Globus pallidus (tissue), 1 donor: ENCODE measurements at regions not wholly inside any gene's neighbourhood (a gene's known extent, or its start where the extent isn't known, plus 50 kb on each side); places are given as distances from the start of the nearest gene placed in this dataset.

ENCODE experiments used
- DNase-seq: peaks from one replicate; pipeline ENCODE4 v3.0.0-alpha.2; 2015; ENCODE audit warnings: low spot score

- DNase-seq = no peak
Observed at GRCh38 chr1:88376421-88376820, 307.7 kb upstream of the PKN2 start.

GRCh38 chr1:88378560-88378959, 305.5 kb upstream of the PKN2 start:
- DNase-seq = no peak

- peak; percentile 24 for DNase-seq
Observed at GRCh38 chr1:88394958-88395357, 289.1 kb upstream of the PKN2 start.

GRCh38 chr1:88398338-88398737, 285.7 kb upstream of the PKN2 start:
- DNase-seq = no peak

GRCh38 chr1:88399690-88400089, 284.4 kb upstream of the PKN2 start:
- no peak for DNase-seq

GRCh38 chr1:88401313-88401712, 282.8 kb upstream of the PKN2 start:
- DNase-seq = no peak

- DNase-seq = no peak
Observed at GRCh38 chr1:88404582-88404981, 279.5 kb upstream of the PKN2 start.

- no peak for DNase-seq
Observed at GRCh38 chr1:88407248-88407647, 276.8 kb upstream of the PKN2 start.

GRCh38 chr1:88421997-88422396, 262.1 kb upstream of the PKN2 start:
- DNase-seq = no peak

- no peak for DNase-seq
Observed at GRCh38 chr1:88433556-88433955, 250.5 kb upstream of the PKN2 start.

GRCh38 chr1:88434836-88435235, 249.2 kb upstream of the PKN2 start:
- no peak for DNase-seq

GRCh38 chr1:88441022-88441421, 243.1 kb upstream of the PKN2 start:
- no peak for DNase-seq

GRCh38 chr1:88451856-88452255, 232.2 kb upstream of the PKN2 start:
- peak; percentile 93 for DNase-seq

- DNase-seq = no peak
Observed at GRCh38 chr1:88453295-88453694, 230.8 kb upstream of the PKN2 start.

- no peak for DNase-seq
Observed at GRCh38 chr1:88454781-88455180, 229.3 kb upstream of the PKN2 start.

GRCh38 chr1:88455621-88456256, 228.3 kb upstream of the PKN2 start:
- DNase-seq = no peak

GRCh38 chr1:88457197-88457596, 226.9 kb upstream of the PKN2 start:
- DNase-seq = no peak

- DNase-seq = no peak
Observed at GRCh38 chr1:88461007-88461406, 223.1 kb upstream of the PKN2 start.

GRCh38 chr1:88462096-88462487, 222.0 kb upstream of the PKN2 start:
- no peak for DNase-seq

GRCh38 chr1:88462488-88463261, 221.4 kb upstream of the PKN2 start:
- peak; percentile 80 for DNase-seq

GRCh38 chr1:88463401-88463985, 220.6 kb upstream of the PKN2 start:
- no peak for DNase-seq

- no peak for DNase-seq
Observed at GRCh38 chr1:88466011-88466410, 218.1 kb upstream of the PKN2 start.

- no peak for DNase-seq
Observed at GRCh38 chr1:88466899-88467580, 217.0 kb upstream of the PKN2 start.
